ENCODE measurements at regions not wholly inside any gene's neighbourhood (a gene's known extent, or its start where the extent isn't known, plus 50 kb on each side); places are given as distances from the start of the nearest gene placed in this dataset.

- TF ChIP-seq, protein P1, sequence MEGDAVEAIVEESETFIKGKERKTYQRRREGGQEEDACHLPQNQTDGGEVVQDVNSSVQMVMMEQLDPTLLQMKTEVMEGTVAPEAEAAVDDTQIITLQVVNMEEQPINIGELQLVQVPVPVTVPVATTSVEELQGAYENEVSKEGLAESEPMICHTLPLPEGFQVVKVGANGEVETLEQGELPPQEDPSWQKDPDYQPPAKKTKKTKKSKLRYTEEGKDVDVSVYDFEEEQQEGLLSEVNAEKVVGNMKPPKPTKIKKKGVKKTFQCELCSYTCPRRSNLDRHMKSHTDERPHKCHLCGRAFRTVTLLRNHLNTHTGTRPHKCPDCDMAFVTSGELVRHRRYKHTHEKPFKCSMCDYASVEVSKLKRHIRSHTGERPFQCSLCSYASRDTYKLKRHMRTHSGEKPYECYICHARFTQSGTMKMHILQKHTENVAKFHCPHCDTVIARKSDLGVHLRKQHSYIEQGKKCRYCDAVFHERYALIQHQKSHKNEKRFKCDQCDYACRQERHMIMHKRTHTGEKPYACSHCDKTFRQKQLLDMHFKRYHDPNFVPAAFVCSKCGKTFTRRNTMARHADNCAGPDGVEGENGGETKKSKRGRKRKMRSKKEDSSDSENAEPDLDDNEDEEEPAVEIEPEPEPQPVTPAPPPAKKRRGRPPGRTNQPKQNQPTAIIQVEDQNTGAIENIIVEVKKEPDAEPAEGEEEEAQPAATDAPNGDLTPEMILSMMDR (IDR thresholded peaks at IDR 0.05), result no peak
- intact Hi-C loops (cut with DNase I), result no loop called here
- Histone ChIP-seq H3K27me3 (no peaks in the 10 kb centered on the region), H3K9me3 (no peaks in the 10 kb centered on the region), H3K4me1 (no peaks in the 10 kb centered on the region), H3K4me3 (no peak overlapping the region), H3K27ac (no peak overlapping the region), H3K36me3 (no peaks in the 10 kb centered on the region)
- no peak for DNase-seq (ENCODE audit: low spot score in 2 of 2)
These were observed 583.6 kb upstream of the ROBO2 start for GRCh38 chr3:76456322-76456721.

DNA sequence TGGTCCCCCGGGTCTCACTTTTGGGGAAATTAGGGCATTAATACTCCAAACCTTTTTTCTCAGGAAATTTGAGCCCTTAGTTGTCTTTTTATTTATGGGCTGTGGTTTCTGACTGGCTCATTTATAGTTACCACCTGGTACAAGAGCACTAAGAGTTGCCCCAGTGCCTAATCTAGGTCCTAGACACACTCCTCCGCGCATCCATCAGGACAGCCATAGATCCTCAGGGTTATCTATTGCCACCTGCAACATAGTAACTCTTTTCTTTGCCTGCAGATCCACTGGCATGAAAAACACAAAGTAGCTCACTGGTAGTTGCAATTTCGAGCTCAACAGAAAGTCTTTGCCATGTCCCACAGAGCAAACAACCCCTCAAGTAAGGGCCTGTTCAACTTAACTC is 576.4 kb upstream of the ROBO2 start:
- Histone ChIP-seq H3K4me1 (no peaks in the 10 kb centered on the region), H3K4me3 (no peak overlapping the region), H3K27ac (no peak overlapping the region), H3K36me3 (no peaks in the 10 kb centered on the region), H3K9me3 (no peaks in the 10 kb centered on the region), H3K27me3 (no peaks in the 10 kb centered on the region)
- TF ChIP-seq, protein P1 (IDR thresholded peaks at IDR 0.05), result no peak
- intact Hi-C loops (cut with DNase I), result no loop called here
- no peak for DNase-seq (ENCODE audit: low spot score in 2 of 2)

GRCh38 chr3:76470285-76470684 is 569.6 kb upstream of the ROBO2 start:
- intact Hi-C loops (cut with DNase I), result no loop called here
- TF ChIP-seq, protein P1 (IDR thresholded peaks at IDR 0.05), result no peak
- Histone ChIP-seq H3K4me3 (no peak overlapping the region), H3K36me3 (no peaks in the 10 kb centered on the region), H3K27me3 (no peaks in the 10 kb centered on the region), H3K27ac (no peak overlapping the region), H3K4me1 (no peaks in the 10 kb centered on the region), H3K9me3 (no peaks in the 10 kb centered on the region)
- DNase-seq (ENCODE audit: low spot score in 2 of 2), result no peak

DNA sequence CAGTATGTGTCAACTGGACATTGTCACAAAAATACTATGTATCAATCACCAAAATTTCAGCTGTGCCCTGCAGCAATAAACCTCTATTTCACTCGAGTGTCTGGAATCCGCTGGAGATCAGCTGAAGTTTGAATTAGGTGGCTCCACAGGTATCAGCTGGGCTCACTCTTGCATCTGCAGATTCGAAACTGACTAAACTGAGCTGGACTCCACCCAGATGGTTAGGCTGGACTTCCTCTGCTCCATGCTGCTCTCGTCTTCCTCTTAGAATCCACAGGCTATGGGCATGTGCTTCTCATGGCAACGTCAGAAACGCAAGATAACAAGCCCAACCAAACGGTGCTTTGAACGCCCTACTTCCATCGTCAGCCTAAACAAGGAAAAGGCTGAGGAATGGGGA is 565.3 kb upstream of the ROBO2 start:
- H3K4me3 ChIP-seq, result no peak overlapping the region
- H3K4me1 ChIP-seq, result no peaks in the 10 kb centered on the region
- H3K9me3 ChIP-seq, result no peaks in the 10 kb centered on the region
- no peaks in the 10 kb centered on the region for H3K27me3 ChIP-seq
- intact Hi-C loops (cut with DNase I), result no loop called here
- no peaks in the 10 kb centered on the region for H3K36me3 ChIP-seq
- DNase-seq (ENCODE audit: low spot score in 2 of 2), result no peak
- no peak overlapping the region for H3K27ac ChIP-seq
- TF ChIP-seq, protein P1 (IDR thresholded peaks at IDR 0.05), result no peak

- DNase-seq (ENCODE audit: low spot score in 2 of 2), result no peak
- Histone ChIP-seq H3K4me3 (no peak overlapping the region), H3K27ac (no peak overlapping the region), H3K4me1 (no peaks in the 10 kb centered on the region), H3K9me3 (no peaks in the 10 kb centered on the region), H3K36me3 (no peaks in the 10 kb centered on the region), H3K27me3 (no peaks in the 10 kb centered on the region)
- intact Hi-C loops (cut with DNase I), result no loop called here
- TF ChIP-seq, protein P1 (IDR thresholded peaks at IDR 0.05), result no peak
These were observed 560.7 kb upstream of the ROBO2 start for GRCh38 chr3:76479161-76479650.

DNA sequence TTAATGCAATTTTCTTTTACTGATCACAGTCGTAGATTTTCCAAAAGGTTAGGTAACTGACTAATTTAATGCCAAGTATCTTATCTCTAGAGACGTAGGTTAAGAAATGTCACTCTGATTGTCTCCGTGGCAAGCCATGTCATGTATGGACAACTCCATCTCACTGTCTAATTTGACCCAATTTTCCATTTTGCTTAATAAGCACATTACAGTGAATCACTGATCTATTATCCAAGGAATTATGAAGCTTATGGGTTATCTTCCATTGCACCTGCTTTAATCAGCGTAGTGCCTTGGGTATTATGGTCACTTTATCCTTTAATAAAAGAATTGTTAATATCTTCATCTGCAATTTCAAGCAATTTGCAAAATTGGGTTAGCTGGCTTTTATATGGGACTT is 557.4 kb upstream of the ROBO2 start:
- Histone ChIP-seq H3K4me3 (no peak overlapping the region), H3K27ac (no peak overlapping the region), H3K9me3 (no peaks in the 10 kb centered on the region), H3K27me3 (no peaks in the 10 kb centered on the region), H3K36me3 (no peaks in the 10 kb centered on the region), H3K4me1 (no peaks in the 10 kb centered on the region)
- TF ChIP-seq, protein P1 (IDR thresholded peaks at IDR 0.05), result no peak
- intact Hi-C loops (cut with DNase I), result no loop called here
- no peak for DNase-seq (ENCODE audit: low spot score in 2 of 2)

Data from ascending aorta (tissue), 2 donors.